Mesenchymal stem cell (in vitro differentiated cells and primary cell): ENCODE measurements at regions not wholly inside any gene's neighbourhood (a gene's known extent, or its start where the extent isn't known, plus 50 kb on each side); places are given as distances from the start of the nearest gene placed in this dataset.

Experiments used
- DNase-seq: peaks from one replicate; pipeline ENCODE4 v3.0.0-alpha.2; 2013
- H2AFZ ChIP-seq: one replicate; pipeline ENCODE4 v1.6.1; 2013; ENCODE audit warnings: low read depth, mild to moderate bottlenecking, control low read depth, inconsistent platforms, low read length, moderate library complexity
- H2AK5ac ChIP-seq: 2 replicates; pipeline ENCODE4 v1.6.1; 2013; ENCODE audit warnings: low read length, moderate library complexity, mild to moderate bottlenecking, inconsistent platforms; ENCODE audit not compliant: severe bottlenecking
- H2BK120ac ChIP-seq: one replicate; pipeline ENCODE4 v1.6.1; 2013; ENCODE audit warnings: low read depth, mild to moderate bottlenecking, inconsistent platforms, low read length, moderate library complexity
- H2BK12ac ChIP-seq, 2 experiments: one replicate each; pipeline ENCODE4 v1.6.1; 2013; ENCODE audit warnings: inconsistent platforms in 2 of 2, low read length in 2 of 2, mild to moderate bottlenecking in 2 of 2, moderate library complexity in 2 of 2, control low read depth in 1 of 2
- H2BK15ac ChIP-seq: one replicate; pipeline ENCODE4 v1.6.1; 2013; ENCODE audit warnings: mild to moderate bottlenecking, low read depth, inconsistent platforms; ENCODE audit not compliant: poor library complexity, severe bottlenecking
- H2BK5ac ChIP-seq: 2 replicates; pipeline ENCODE4 v1.6.1; 2013; ENCODE audit warnings: low read depth, mild to moderate bottlenecking, low read length, control low read depth, inconsistent platforms; ENCODE audit not compliant: poor library complexity, severe bottlenecking
- H3K14ac ChIP-seq, 2 experiments: one replicate each; pipeline ENCODE4 v1.6.1; 2013; ENCODE audit warnings: inconsistent platforms in 2 of 2, low read length in 2 of 2, control low read depth in 1 of 2, mild to moderate bottlenecking in 1 of 2, moderate library complexity in 1 of 2
- H3K18ac ChIP-seq, 2 experiments: one replicate each; pipeline ENCODE4 v1.6.1; 2013; ENCODE audit warnings: inconsistent platforms in 2 of 2, low read length in 2 of 2, control low read depth in 1 of 2, low read depth in 1 of 2, mild to moderate bottlenecking in 1 of 2
- H3K23ac ChIP-seq, 2 experiments: one replicate each; pipeline ENCODE4 v1.6.1; 2013; ENCODE audit warnings: inconsistent platforms in 2 of 2, low read length in 2 of 2, mild to moderate bottlenecking in 2 of 2, moderate library complexity in 2 of 2, control low read depth in 1 of 2
- H3K27ac ChIP-seq: 2 replicates; pipeline ENCODE4 v1.5.1; 2013; ENCODE audit warnings: mild to moderate bottlenecking, moderate library complexity, low read length, control low read depth, inconsistent platforms; ENCODE audit not compliant: poor library complexity, severe bottlenecking
- H3K27me3 ChIP-seq, 2 experiments: 2 replicates each; pipeline versions ENCODE4 v1.6.1 to v1.7.0; 2013; ENCODE audit warnings: low read length in 2 of 2, mild to moderate bottlenecking in 2 of 2, moderate library complexity in 2 of 2, control low read depth in 1 of 2, inconsistent platforms in 1 of 2; ENCODE audit not compliant: control insufficient read depth in 1 of 2, insufficient read depth in 1 of 2
- H3K36me3 ChIP-seq, 2 experiments: 2 replicates each; pipeline versions ENCODE4 v1.6.1 to v1.7.0; 2013; ENCODE audit warnings: low read length in 2 of 2, control low read depth in 1 of 2, inconsistent platforms in 1 of 2, low read depth in 1 of 2, mild to moderate bottlenecking in 1 of 2; ENCODE audit not compliant: insufficient read depth in 2 of 2, control insufficient read depth in 1 of 2
- H3K4ac ChIP-seq, 2 experiments: one replicate each; pipeline ENCODE4 v1.6.1; 2013; ENCODE audit warnings: inconsistent platforms in 2 of 2, low read length in 2 of 2, mild to moderate bottlenecking in 2 of 2, moderate library complexity in 2 of 2, control low read depth in 1 of 2, low read depth in 1 of 2
- H3K4me1 ChIP-seq: 2 replicates; pipeline ENCODE4 v1.6.1; 2013; ENCODE audit warnings: low read depth, low read length, control low read depth; ENCODE audit not compliant: control insufficient read depth, insufficient read depth
- H3K4me2 ChIP-seq: 2 replicates; pipeline ENCODE4 v1.6.1; 2013; ENCODE audit warnings: low read length, mild to moderate bottlenecking, inconsistent platforms; ENCODE audit not compliant: poor library complexity, severe bottlenecking
- H3K4me3 ChIP-seq, 2 experiments: 2 replicates each; pipeline versions ENCODE4 v1.5.1 to v1.7.0; 2013; ENCODE audit warnings: low read length in 2 of 2, mild to moderate bottlenecking in 2 of 2, control low read depth in 1 of 2, low read depth in 1 of 2; ENCODE audit not compliant: insufficient read depth in 1 of 2
- H3K79me1 ChIP-seq: replicated peaks from 2 replicates; pipeline ENCODE4 v1.6.1; 2013; ENCODE audit warnings: mild to moderate bottlenecking, control low read depth, low read length, inconsistent platforms; ENCODE audit not compliant: poor library complexity, severe bottlenecking
- H3K9ac ChIP-seq: 2 replicates; pipeline ENCODE4 v1.7.0; 2013; ENCODE audit warnings: mild to moderate bottlenecking, low read length, moderate library complexity
- H3K9me3 ChIP-seq: 2 replicates; pipeline ENCODE4 v1.7.0; 2013; ENCODE audit warnings: mild to moderate bottlenecking, low read length; ENCODE audit not compliant: control insufficient read depth
- H4K8ac ChIP-seq: one replicate; pipeline ENCODE4 v1.6.1; 2013; ENCODE audit warnings: inconsistent platforms, mild to moderate bottlenecking, low read length, moderate library complexity
- H4K91ac ChIP-seq: one replicate; pipeline ENCODE4 v1.6.1; 2013; ENCODE audit warnings: mild to moderate bottlenecking, low read length, inconsistent platforms
- WGBS: methylation state at CpG from one replicate; pipeline ENCODE4 v1.1.7; 2013; ENCODE audit warnings: mixed read lengths; 5-methylcytosine and 5-hydroxymethylcytosine counted together

GRCh38 chr11:112661146-112661545 lies 300.1 kb upstream of the NCAM1 start:
- H4K91ac ChIP-seq: no peak overlapping the region
- H4K8ac ChIP-seq: no peak overlapping the region
- no peak overlapping the region for H3K23ac ChIP-seq
- H2AK5ac ChIP-seq: no peak overlapping the region
- no peaks in the 10 kb centered on the region for H3K27me3 ChIP-seq
- H3K79me1 ChIP-seq: no peaks in the 10 kb centered on the region
- no peak overlapping the region for H2BK120ac ChIP-seq
- H3K4me1 ChIP-seq: no peaks in the 10 kb centered on the region
- H3K27ac ChIP-seq: no peak overlapping the region
- no peak overlapping the region for H2BK15ac ChIP-seq
- no peak overlapping the region for H3K9ac ChIP-seq
- H3K4me2 ChIP-seq: no peak overlapping the region
- H2AFZ ChIP-seq: no peak overlapping the region
- WGBS: 83% methylated on average over 1 of the region's 1 CpG
- H3K4me3 ChIP-seq: no peak overlapping the region
- H2BK5ac ChIP-seq: no peak overlapping the region
- H3K36me3 ChIP-seq: no peaks in the 10 kb centered on the region
- no peak overlapping the region for H3K4ac ChIP-seq
- H3K9me3 ChIP-seq: peaks cover 6% of the 10 kb centered on the region
- H3K14ac ChIP-seq: no peak overlapping the region
- DNase-seq: no peak
- no peak overlapping the region for H3K18ac ChIP-seq
- H2BK12ac ChIP-seq: no peak overlapping the region

- Histone ChIP-seq H2BK5ac (no peak overlapping the region), H3K4me2 (no peak overlapping the region), H4K8ac (no peak overlapping the region), H3K4me3 (no peak overlapping the region), H3K4ac (no peak overlapping the region), H4K91ac (no peak overlapping the region), H3K4me1 (no peaks in the 10 kb centered on the region), H2BK12ac (no peak overlapping the region), H2AFZ (no peak overlapping the region), H3K23ac (no peak overlapping the region), H3K27ac (no peak overlapping the region), H2BK15ac (no peak overlapping the region), H3K9me3 (peaks cover 10% of the 10 kb centered on the region), H2BK120ac (no peak overlapping the region), H3K14ac (no peak overlapping the region), H3K79me1 (no peaks in the 10 kb centered on the region), H2AK5ac (no peak overlapping the region), H3K18ac (no peak overlapping the region), H3K9ac (no peak overlapping the region), H3K36me3 (no peaks in the 10 kb centered on the region), H3K27me3 (no peaks in the 10 kb centered on the region)
- WGBS: 83% methylated on average over 4 of the region's 4 CpGs
- DNase-seq: no peak
These were observed 299.6 kb upstream of the NCAM1 start for GRCh38 chr11:112661571-112661970.

GRCh38 chr11:112662554-112662953 lies 298.7 kb upstream of the NCAM1 start:
- Histone ChIP-seq H2AFZ (no peak overlapping the region), H3K4me2 (no peak overlapping the region)
- WGBS: 94% methylated on average over 2 of the region's 2 CpGs

GRCh38 chr11:112663947-112664634 lies 297.1 kb upstream of the NCAM1 start:
- Histone ChIP-seq H2BK120ac (no peak overlapping the region), H3K9me3 (peaks cover 11% of the 10 kb centered on the region)
- WGBS: 67% methylated on average over 3 of the region's 4 CpGs

More at GRCh38 chr11:112662554-112662953, 298.7 kb upstream of the NCAM1 start:
- no peak overlapping the region for H3K23ac ChIP-seq
- no peaks in the 10 kb centered on the region for H3K79me1 ChIP-seq
- H2BK15ac ChIP-seq: no peak overlapping the region
- no peak overlapping the region for H3K9ac ChIP-seq
- H2BK12ac ChIP-seq: no peak overlapping the region
- no peak overlapping the region for H3K4me3 ChIP-seq
- H2BK120ac ChIP-seq: no peak overlapping the region
- no peak overlapping the region for H3K18ac ChIP-seq
- no peak overlapping the region for H4K8ac ChIP-seq
- H3K9me3 ChIP-seq: peaks cover 11% of the 10 kb centered on the region
- H2AK5ac ChIP-seq: no peak overlapping the region
- H3K14ac ChIP-seq: no peak overlapping the region
- H3K4ac ChIP-seq: no peak overlapping the region
- DNase-seq: no peak
- no peaks in the 10 kb centered on the region for H3K4me1 ChIP-seq
- no peak overlapping the region for H4K91ac ChIP-seq
- no peak overlapping the region for H3K27ac ChIP-seq
- H3K27me3 ChIP-seq: peaks cover 0 to 2% of the 10 kb centered on the region in 2 experiments
- H2BK5ac ChIP-seq: no peak overlapping the region
- no peaks in the 10 kb centered on the region for H3K36me3 ChIP-seq

More at GRCh38 chr11:112663947-112664634, 297.1 kb upstream of the NCAM1 start:
- no peak overlapping the region for H3K4me3 ChIP-seq
- H3K14ac ChIP-seq: no peak overlapping the region
- no peak overlapping the region for H2BK15ac ChIP-seq
- H3K27me3 ChIP-seq: peaks cover 0 to 7% of the 10 kb centered on the region in 2 experiments
- H3K4me2 ChIP-seq: no peak overlapping the region
- H2AFZ ChIP-seq: no peak overlapping the region
- no peak overlapping the region for H3K27ac ChIP-seq
- no peak overlapping the region for H3K18ac ChIP-seq
- no peak overlapping the region for H4K8ac ChIP-seq
- H3K4me1 ChIP-seq: no peaks in the 10 kb centered on the region
- DNase-seq: no peak
- no peaks in the 10 kb centered on the region for H3K36me3 ChIP-seq
- H3K23ac ChIP-seq: no peak overlapping the region
- no peaks in the 10 kb centered on the region for H3K79me1 ChIP-seq
- no peak overlapping the region for H2BK12ac ChIP-seq
- H2BK5ac ChIP-seq: no peak overlapping the region
- no peak overlapping the region for H2AK5ac ChIP-seq
- no peak overlapping the region for H3K9ac ChIP-seq
- H4K91ac ChIP-seq: no peak overlapping the region
- no peak overlapping the region for H3K4ac ChIP-seq
